Right cardiac atrium (tissue), 5 donors: ENCODE measurements at regions not wholly inside any gene's neighbourhood (a gene's known extent, or its start where the extent isn't known, plus 50 kb on each side); places are given as distances from the start of the nearest gene placed in this dataset.
A peak's percentile ranks its signal among the peaks of the same experiment; 100 is the strongest.

Source experiments
- ATAC-seq, 2 donors: fragments of 200-7000 bp; cut with Tn5 transposase; one replicate each; pipeline versions ENCODE4 v1.8.0 to v1.9.1; 2020; ENCODE audit warnings: moderate library complexity in 2 of 2, mild to moderate bottlenecking in 1 of 2
- DNase-seq, 3 donors: peaks; one replicate each; pipeline ENCODE4 v3.0.0-alpha.2; 2020
- H3K27ac ChIP-seq: one replicate; pipeline ENCODE4 v1.5.1; 2013; ENCODE audit warnings: mild to moderate bottlenecking, low read length, control low read depth, moderate library complexity
- H3K27me3 ChIP-seq: one replicate; pipeline ENCODE4 v1.6.1; 2013; ENCODE audit not compliant: control insufficient read depth, insufficient read depth
- H3K4me1 ChIP-seq: one replicate; pipeline ENCODE4 v1.6.1; 2013; ENCODE audit warnings: low read length; ENCODE audit not compliant: control insufficient read depth, insufficient read depth
- H3K4me3 ChIP-seq: one replicate; pipeline ENCODE4 v1.5.1; 2013; ENCODE audit warnings: low read length, control low read depth
- H3K9me3 ChIP-seq: one replicate; pipeline ENCODE4 v1.6.1; 2013; ENCODE audit warnings: low read length; ENCODE audit not compliant: control insufficient read depth
- WGBS: extraction: QIAGEN DNeasy Blood & Tissue Kit; methylation state at CpG from one replicate; pipeline ENCODE4 v1.1.7; 2013; 5-methylcytosine and 5-hydroxymethylcytosine counted together
- intact Hi-C, 4 donors: fragments of 100-400 bp; cut with DNase I; formaldehyde crosslinking; loops; one replicate each; pipeline versions ENCODE4 v1.11.0 to v1.14.0; 2022 to 2023
- donor health status: healthy with polysubstance abuse.
- donor health status: DM: no; HTN: yes; CAD: no.
- donor health status: DM: no; HTN: no; CAD: no.
- donor health status: DM: no; HTN: yes; CAD: no; lungs with severe emphysema.
- donor health status: DM: yes; HTN: yes; CAD: no.

GRCh38 chr6:139587469-139587868, 213.0 kb upstream of the CITED2 start:
- DNase-seq, result no peak
- no peak overlapping the region for H3K27ac ChIP-seq
- no peak overlapping the region for H3K4me3 ChIP-seq
- H3K4me1 ChIP-seq, result peaks cover 3% of the 10 kb centered on the region
- intact Hi-C loops, result no loop called here
- no peak for ATAC-seq
- H3K9me3 ChIP-seq, result no peaks in the 10 kb centered on the region
- 79% methylated on average over 6 of the region's 6 CpGs for WGBS
- no peaks in the 10 kb centered on the region for H3K27me3 ChIP-seq

- WGBS, result 83% methylated on average over 3 of the region's 3 CpGs
Measured at GRCh38 chr6:139586273-139586672, 211.8 kb upstream of the CITED2 start.

GRCh38 chr6:139584599-139584998, 210.2 kb upstream of the CITED2 start:
- 96% methylated on average over 1 of the region's 1 CpG for WGBS
- no peak for ATAC-seq

More at GRCh38 chr6:139586273-139586672, 211.8 kb upstream of the CITED2 start:
- no peak overlapping the region for H3K4me3 ChIP-seq
- ATAC-seq (no peak), DNase-seq (no peak)
- H3K27ac ChIP-seq, result no peak overlapping the region
- no peaks in the 10 kb centered on the region for H3K27me3 ChIP-seq
- intact Hi-C loops, result no loop called here
- no peaks in the 10 kb centered on the region for H3K9me3 ChIP-seq
- peaks cover 3% of the 10 kb centered on the region for H3K4me1 ChIP-seq

GRCh38 chr6:139583420-139583819, 209.0 kb upstream of the CITED2 start:
- WGBS, result 93% methylated on average over 3 of the region's 3 CpGs
- H3K4me3 ChIP-seq, result no peak overlapping the region
- H3K27ac ChIP-seq, result no peak overlapping the region
- H3K27me3 ChIP-seq, result no peaks in the 10 kb centered on the region
- intact Hi-C loops, result no loop called here
- H3K9me3 ChIP-seq, result no peaks in the 10 kb centered on the region
- ATAC-seq (no peak), DNase-seq (no peak)
- peaks cover 3% of the 10 kb centered on the region for H3K4me1 ChIP-seq

More at GRCh38 chr6:139584599-139584998, 210.2 kb upstream of the CITED2 start:
- no peak for DNase-seq
- Histone ChIP-seq H3K4me1 (peaks cover 3% of the 10 kb centered on the region), H3K27me3 (no peaks in the 10 kb centered on the region), H3K27ac (no peak overlapping the region), H3K9me3 (no peaks in the 10 kb centered on the region), H3K4me3 (no peak overlapping the region)
- intact Hi-C loops, result no loop called here

GRCh38 chr6:139582956-139583355, 208.5 kb upstream of the CITED2 start:
- DNase-seq (no peak), ATAC-seq (no peak)
- no peaks in the 10 kb centered on the region for H3K27me3 ChIP-seq
- WGBS, result 95% methylated on average over 2 of the region's 2 CpGs
- peaks cover under 1% of the 10 kb centered on the region for H3K4me1 ChIP-seq
- intact Hi-C loops, result no loop called here
- H3K4me3 ChIP-seq, result no peak overlapping the region
- H3K9me3 ChIP-seq, result no peaks in the 10 kb centered on the region
- no peak overlapping the region for H3K27ac ChIP-seq

GRCh38 chr6:139581485-139581865, 207.0 kb upstream of the CITED2 start:
- H3K9me3 ChIP-seq, result no peaks in the 10 kb centered on the region
- intact Hi-C loops, result no loop called here
- no peaks in the 10 kb centered on the region for H3K27me3 ChIP-seq
- H3K4me3 ChIP-seq, result no peak overlapping the region
- DNase-seq (no peak), ATAC-seq (no peak)
- H3K27ac ChIP-seq, result no peak overlapping the region
- no peaks in the 10 kb centered on the region for H3K4me1 ChIP-seq

- intact Hi-C loops, result no loop called here
- WGBS, result 77% methylated on average over 9 of the region's 9 CpGs
- no peaks in the 10 kb centered on the region for H3K4me1 ChIP-seq
- ATAC-seq (no peak), DNase-seq (no peak)
- no peaks in the 10 kb centered on the region for H3K27me3 ChIP-seq
- H3K27ac ChIP-seq, result no peak overlapping the region
- no peak overlapping the region for H3K4me3 ChIP-seq
- H3K9me3 ChIP-seq, result no peaks in the 10 kb centered on the region
Measured at GRCh38 chr6:139580592-139581484, 206.4 kb upstream of the CITED2 start.

GRCh38 chr6:139577763-139578604, 203.5 kb upstream of the CITED2 start:
- Histone ChIP-seq H3K27ac (no peak overlapping the region), H3K4me3 (no peak overlapping the region), H3K4me1 (no peaks in the 10 kb centered on the region), H3K27me3 (no peaks in the 10 kb centered on the region), H3K9me3 (no peaks in the 10 kb centered on the region)
- WGBS, result 49% methylated on average over 7 of the region's 7 CpGs
- ATAC-seq (no peak), DNase-seq (no peak)
- intact Hi-C loops, result no loop called here

GRCh38 chr6:139577124-139577762, 202.8 kb upstream of the CITED2 start:
- H3K27ac ChIP-seq, result no peak overlapping the region
- H3K27me3 ChIP-seq, result no peaks in the 10 kb centered on the region
- no peaks in the 10 kb centered on the region for H3K9me3 ChIP-seq
- H3K4me3 ChIP-seq, result no peak overlapping the region
- WGBS, result 79% methylated on average over 5 of the region's 5 CpGs
- ATAC-seq (no peak), DNase-seq (peak in 1 of 3 donors; percentile 33)
- intact Hi-C loops, result no loop called here
- H3K4me1 ChIP-seq, result no peaks in the 10 kb centered on the region

GRCh38 chr6:139572001-139572400, 197.6 kb upstream of the CITED2 start:
- intact Hi-C loops, result no loop called here
- WGBS, result 91% methylated on average over 1 of the region's 1 CpG
- Histone ChIP-seq H3K4me1 (no peaks in the 10 kb centered on the region), H3K27me3 (no peaks in the 10 kb centered on the region), H3K9me3 (no peaks in the 10 kb centered on the region), H3K27ac (no peak overlapping the region), H3K4me3 (no peak overlapping the region)
- ATAC-seq, result no peak
- no peak for DNase-seq

- intact Hi-C loops, result no loop called here
- WGBS, result 82% methylated on average over 3 of the region's 3 CpGs
- no peaks in the 10 kb centered on the region for H3K27me3 ChIP-seq
- DNase-seq, result no peak
- no peak overlapping the region for H3K27ac ChIP-seq
- no peak for ATAC-seq
- no peaks in the 10 kb centered on the region for H3K9me3 ChIP-seq
- H3K4me3 ChIP-seq, result no peak overlapping the region
- H3K4me1 ChIP-seq, result no peaks in the 10 kb centered on the region
Measured at GRCh38 chr6:139570166-139570565, 195.7 kb upstream of the CITED2 start.
